HL-60/S4 (cell line): ENCODE measurements at regions not wholly inside any gene's neighbourhood (a gene's known extent, or its start where the extent isn't known, plus 50 kb on each side); places are given as distances from the start of the nearest gene placed in this dataset.
"Not testable (repeated sequence)": the region's sequence is repeated elsewhere in the genome, so short reads cannot be mapped to it uniquely, and the experiment has no call there.

ENCODE experiments used
- in situ Hi-C: fragments of 300-500 bp; cut with MboI; formaldehyde crosslinking; loops from 2 replicates; pipeline ENCODE4 v1.14.3; 2022; ENCODE audit warnings: low sequenced_read_pairs

- in situ Hi-C loops, result no loop called here
Observed at GRCh38 chr10:80927419-80928078, 389.8 kb downstream of the SH2D4B start.

- in situ Hi-C loops, result no loop called here
Observed at GRCh38 chr10:80938903-80939302, 401.2 kb downstream of the SH2D4B start.

- in situ Hi-C loops, result no loop called here
Observed at GRCh38 chr10:80945264-80945880, 407.7 kb downstream of the SH2D4B start.

- in situ Hi-C loops, result no loop called here
Observed at GRCh38 chr10:80946073-80946472, 408.4 kb downstream of the SH2D4B start.

GRCh38 chr10:80946957-80947726 is 409.4 kb downstream of the SH2D4B start:
- in situ Hi-C loops, result no loop called here

- in situ Hi-C loops, result no loop called here
Observed at GRCh38 chr10:80949785-80950184, 412.1 kb downstream of the SH2D4B start.

- in situ Hi-C loops, result no loop called here
Observed at GRCh38 chr10:80952436-80952835, 414.7 kb downstream of the SH2D4B start.

- in situ Hi-C loops, result no loop called here
Observed at GRCh38 chr10:80957161-80957560, 419.5 kb downstream of the SH2D4B start.

GRCh38 chr10:80964179-80964578 is 426.5 kb downstream of the SH2D4B start:
- in situ Hi-C loops, result no loop called here

GRCh38 chr10:80964955-80965614 is 427.4 kb downstream of the SH2D4B start:
- in situ Hi-C loops, result no loop called here

GRCh38 chr10:80966326-80966986 is 428.8 kb downstream of the SH2D4B start:
- in situ Hi-C loops, result no loop called here

GRCh38 chr10:80967357-80967756 is 429.7 kb downstream of the SH2D4B start:
- in situ Hi-C loops, result not testable (repeated sequence)

GRCh38 chr10:80968903-80969302 is 431.2 kb downstream of the SH2D4B start:
- in situ Hi-C loops, result no loop called here

GRCh38 chr10:80971461-80971860 is 433.8 kb downstream of the SH2D4B start:
- in situ Hi-C loops, result no loop called here

GRCh38 chr10:80976658-80977057 is 439.0 kb downstream of the SH2D4B start:
- in situ Hi-C loops, result no loop called here

GRCh38 chr10:80985102-80985501 is 447.4 kb downstream of the SH2D4B start:
- in situ Hi-C loops, result no loop called here

- in situ Hi-C loops, result no loop called here
Observed at GRCh38 chr10:80986596-80986995, 448.9 kb downstream of the SH2D4B start.

- in situ Hi-C loops, result no loop called here
Observed at GRCh38 chr10:80988755-80989154, 451.1 kb downstream of the SH2D4B start.

GRCh38 chr10:80996615-80997193 is 459.0 kb downstream of the SH2D4B start:
- in situ Hi-C loops, result no loop called here

GRCh38 chr10:81000781-81001180 is 463.1 kb downstream of the SH2D4B start:
- in situ Hi-C loops, result no loop called here

GRCh38 chr10:81002382-81002781 is 464.7 kb downstream of the SH2D4B start:
- in situ Hi-C loops, result no loop called here
